Medulla oblongata (tissue), 1 donor: ENCODE measurements at regions not wholly inside any gene's neighbourhood (a gene's known extent, or its start where the extent isn't known, plus 50 kb on each side); places are given as distances from the start of the nearest gene placed in this dataset.
"Not testable (repeated sequence)": the region's sequence is repeated elsewhere in the genome, so short reads cannot be mapped to it uniquely, and the experiment has no call there.

Source experiments
- DNase-seq: peaks from one replicate; pipeline ENCODE4 v3.0.0-alpha.2; 2015; ENCODE audit errors: extremely low spot score

GRCh38 chrX:9267415-9267814 lies 197.4 kb upstream of the TBL1X start:
- no peak for DNase-seq

DNA sequence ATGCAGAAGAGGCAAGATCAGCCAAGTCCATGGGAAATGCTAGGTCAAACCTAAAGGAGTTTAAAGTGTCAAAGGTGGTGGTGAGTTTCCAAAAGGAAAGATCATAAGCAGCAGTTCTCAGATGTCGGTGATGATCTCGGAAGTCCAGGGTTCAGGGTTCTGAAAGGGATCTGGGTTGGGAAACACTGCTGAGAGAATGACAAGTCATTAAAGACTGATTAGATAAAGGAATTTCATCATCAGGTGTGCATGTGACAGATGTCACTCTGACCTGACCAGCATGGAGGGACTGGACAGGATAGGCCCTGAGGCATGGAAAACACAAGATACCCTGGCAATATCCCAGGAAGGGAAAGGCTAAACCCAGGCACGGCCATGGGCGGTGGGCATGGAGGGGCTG lies 195.7 kb upstream of the TBL1X start:
- no peak for DNase-seq

- no peak for DNase-seq
These were observed 192.9 kb upstream of the TBL1X start for GRCh38 chrX:9271789-9272525.

- DNase-seq = no peak
These were observed 191.1 kb upstream of the TBL1X start for GRCh38 chrX:9273744-9274143.

- no peak for DNase-seq
These were observed 186.2 kb upstream of the TBL1X start for GRCh38 chrX:9278475-9279233.

- peak; percentile 19 for DNase-seq
These were observed 185.7 kb upstream of the TBL1X start for GRCh38 chrX:9279234-9279544.

GRCh38 chrX:9280831-9281230 lies 184.0 kb upstream of the TBL1X start:
- DNase-seq = no peak

DNA sequence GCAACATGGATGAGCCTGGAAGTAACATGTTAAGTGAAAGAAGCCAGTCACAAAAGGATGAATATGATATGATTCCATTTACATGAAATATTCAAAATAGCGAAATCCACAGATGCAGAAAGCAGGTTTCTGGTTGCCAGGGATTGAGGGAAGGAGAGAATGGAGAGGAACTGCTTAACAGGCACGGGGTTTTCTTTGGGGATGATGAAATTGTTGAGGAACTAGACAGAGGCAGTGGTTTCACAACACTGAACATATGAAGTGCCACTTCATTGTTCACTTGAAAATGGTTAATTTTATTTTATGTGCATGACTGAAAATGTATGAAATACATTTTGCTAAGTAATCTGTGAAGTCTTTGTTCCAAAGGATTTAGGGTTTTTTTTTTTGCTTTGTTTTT lies 182.5 kb upstream of the TBL1X start:
- peak; percentile 8 for DNase-seq

- DNase-seq = no peak
These were observed 179.5 kb upstream of the TBL1X start for GRCh38 chrX:9285342-9285771.

DNA sequence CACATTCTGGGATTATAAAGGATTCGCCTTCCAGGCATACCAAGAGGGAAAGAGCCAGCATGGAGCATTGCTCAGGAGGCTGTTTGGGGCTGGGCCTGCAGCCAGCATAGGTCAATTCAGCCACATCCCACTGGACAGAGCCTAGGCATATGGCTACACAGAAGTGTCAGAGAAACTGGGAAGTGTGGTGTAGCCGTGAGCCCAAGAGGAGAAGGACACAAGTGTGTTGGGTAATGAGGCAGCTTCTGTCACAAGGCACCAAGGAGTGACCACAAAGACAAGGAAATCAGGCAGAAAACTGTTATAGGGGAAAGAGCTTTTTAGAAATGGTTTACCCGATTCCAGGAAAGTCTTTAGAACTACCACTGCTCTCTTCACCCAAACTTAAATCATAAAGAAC lies 178.6 kb upstream of the TBL1X start:
- DNase-seq = peak; percentile 9

- DNase-seq = no peak
These were observed 173.2 kb upstream of the TBL1X start for GRCh38 chrX:9291629-9292028.

DNA sequence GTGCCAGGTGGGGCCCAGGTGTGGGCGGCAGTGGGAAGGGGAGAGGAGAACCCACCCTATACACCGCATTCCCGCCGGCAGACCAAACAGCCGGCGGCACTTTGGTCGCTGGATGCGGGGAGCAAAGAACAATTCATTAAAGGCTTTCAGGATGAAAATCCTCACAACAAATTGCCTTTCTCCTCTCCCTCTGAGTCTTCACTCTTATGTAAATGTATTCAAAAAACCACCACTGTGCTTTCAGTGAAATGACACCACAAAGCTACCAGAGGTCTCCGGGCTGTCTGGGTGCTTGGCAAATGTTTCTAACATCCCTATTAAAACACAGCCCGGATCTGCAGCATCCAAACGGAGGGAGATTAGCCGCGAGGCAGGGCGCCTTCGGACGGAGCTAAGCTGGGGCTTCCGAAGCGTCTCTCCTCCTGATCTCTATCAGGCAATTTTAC lies 171.8 kb upstream of the TBL1X start:
- no peak for DNase-seq

GRCh38 chrX:9293903-9294302 lies 171.0 kb upstream of the TBL1X start:
- DNase-seq = no peak

DNA sequence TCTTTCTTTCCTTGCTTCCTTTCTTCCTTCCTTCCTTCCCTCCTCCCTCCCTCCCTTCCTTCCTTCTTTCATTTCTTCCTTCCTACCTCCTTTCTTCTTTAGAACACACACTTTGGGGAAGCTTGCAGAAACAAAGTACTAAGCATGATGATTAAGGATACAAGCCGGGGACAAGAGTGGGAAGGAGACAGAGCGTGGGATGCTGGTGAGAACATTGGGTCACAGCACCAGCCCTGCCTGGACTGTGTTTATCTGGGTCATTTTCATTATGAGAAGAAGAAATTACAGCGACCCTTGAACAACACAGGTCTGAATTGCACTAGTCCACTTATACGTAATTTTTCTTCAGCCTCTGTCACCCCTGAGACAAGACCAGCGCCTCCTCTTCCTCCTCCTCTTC lies 169.3 kb upstream of the TBL1X start:
- DNase-seq = no peak

DNA sequence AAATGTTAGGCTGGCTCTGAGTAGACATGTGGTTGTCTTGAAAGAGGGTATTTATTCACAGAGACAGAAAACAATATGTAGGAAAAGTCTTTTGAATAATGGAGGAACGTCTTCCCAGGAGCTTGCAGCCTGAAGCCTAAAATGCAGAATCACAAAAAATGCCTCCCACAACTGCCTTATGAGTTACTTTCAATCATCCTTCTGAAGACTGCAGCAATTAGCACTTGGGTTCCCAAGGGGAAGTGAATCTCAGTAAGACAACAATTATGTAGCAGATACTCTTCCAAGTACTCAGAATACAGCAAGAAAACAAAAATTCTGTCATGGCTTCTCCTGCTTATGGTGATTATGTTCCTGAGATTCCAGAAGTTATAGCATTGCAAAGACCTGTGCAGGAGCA lies 166.6 kb upstream of the TBL1X start:
- DNase-seq = no peak

GRCh38 chrX:9299681-9300080 lies 165.2 kb upstream of the TBL1X start:
- DNase-seq = not testable (repeated sequence)

DNA sequence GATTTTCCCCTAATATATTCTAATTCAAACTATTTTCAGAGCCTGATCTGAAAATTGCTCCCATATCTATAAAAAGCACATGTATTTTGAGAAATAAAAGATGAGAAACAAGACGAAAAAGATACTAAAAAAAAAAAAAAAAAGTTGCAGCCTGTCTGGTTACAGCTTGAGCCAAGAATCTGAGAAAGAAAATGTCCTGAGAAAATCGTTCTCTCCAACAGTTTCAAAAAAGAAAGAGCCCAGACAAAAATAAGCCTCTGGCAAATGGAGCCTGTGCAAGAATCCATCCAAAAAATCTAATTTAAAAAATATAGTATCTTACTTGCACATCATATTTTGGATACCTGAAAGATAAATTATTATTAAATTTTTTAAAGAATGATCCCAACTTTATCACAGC lies 163.0 kb upstream of the TBL1X start:
- DNase-seq = no peak

- DNase-seq = peak; percentile 4
These were observed 162.5 kb upstream of the TBL1X start for GRCh38 chrX:9302381-9302780.

DNA sequence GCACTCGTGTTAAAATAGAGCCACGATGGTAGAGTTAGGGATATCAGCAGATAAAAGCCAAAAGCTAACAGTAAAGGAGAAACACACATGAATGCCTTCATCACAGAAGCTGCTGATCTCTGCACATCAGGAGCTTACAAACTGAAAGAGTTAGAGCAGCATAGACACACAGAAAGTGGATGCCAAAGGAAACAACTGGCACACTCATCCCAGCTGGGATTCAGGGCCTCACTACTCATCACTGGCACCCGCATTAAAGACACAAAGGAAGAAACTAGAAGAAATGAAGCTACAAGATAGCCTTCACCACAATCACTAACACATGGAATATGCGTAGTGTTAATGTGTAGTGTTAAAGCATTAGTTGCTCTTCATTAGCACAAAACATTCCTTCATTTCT lies 156.4 kb upstream of the TBL1X start:
- DNase-seq = no peak

DNA sequence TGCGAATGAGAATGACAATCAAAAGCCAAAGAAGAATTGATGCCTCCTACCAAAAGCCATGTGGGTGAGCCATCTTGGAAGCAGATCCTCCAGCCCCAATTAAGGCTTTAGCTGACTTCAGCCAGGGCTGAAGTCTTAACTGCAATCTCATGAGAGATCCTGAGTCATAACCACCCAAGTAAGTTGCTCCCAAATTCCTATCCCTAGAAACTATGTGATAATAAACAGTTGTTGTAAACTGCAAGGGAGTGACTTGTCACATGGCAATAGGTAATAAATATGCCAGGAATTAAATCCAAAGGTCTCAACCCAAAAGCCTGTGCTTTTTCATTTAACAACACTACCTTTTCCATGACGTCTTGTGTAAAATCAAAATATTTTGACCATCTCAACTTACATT lies 154.2 kb upstream of the TBL1X start:
- DNase-seq = no peak

DNA sequence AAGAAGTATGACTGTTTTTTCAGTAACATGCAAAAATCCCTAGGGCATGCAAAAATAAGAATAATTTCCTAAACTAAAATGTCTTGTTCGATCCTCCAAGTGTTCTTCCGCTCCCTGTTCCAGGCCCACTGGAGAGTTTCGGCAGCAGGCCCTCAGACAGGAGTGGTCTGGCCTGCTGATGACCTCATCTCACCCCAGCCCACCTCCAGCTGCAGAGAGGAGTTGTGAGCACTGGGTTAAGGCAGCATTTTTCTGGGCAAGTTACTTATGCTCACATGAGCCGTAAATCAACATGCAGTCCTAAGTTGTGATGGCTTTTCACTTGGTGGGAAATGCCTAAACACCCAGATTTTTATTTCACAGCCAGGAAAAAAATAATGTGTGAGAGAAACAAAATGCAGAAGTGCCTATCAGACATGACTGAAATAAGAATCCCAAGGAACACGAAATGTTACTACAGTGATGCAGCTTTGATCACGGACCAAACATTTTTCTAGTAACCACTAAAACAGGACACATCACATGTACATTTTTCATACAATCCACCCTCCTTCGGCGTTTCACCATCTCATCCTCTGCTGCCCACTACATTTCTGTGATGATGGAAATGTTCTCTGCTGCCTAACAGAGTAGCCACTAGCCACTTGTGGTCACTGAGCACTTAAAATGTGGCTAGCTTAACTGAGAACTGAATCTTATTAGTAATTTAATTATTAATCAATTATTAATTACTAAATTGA lies 153.3 kb upstream of the TBL1X start:
- no peak for DNase-seq

GRCh38 chrX:9312922-9313867 lies 151.7 kb upstream of the TBL1X start:
- peak; percentile 7 for DNase-seq
